ENCODE measurements at regions not wholly inside any gene's neighbourhood (a gene's known extent, or its start where the extent isn't known, plus 50 kb on each side); places are given as distances from the start of the nearest gene placed in this dataset.

- TF ChIP-seq ZNF629 (CRISPR knock-in tag; conservative IDR thresholded peaks at IDR 0.05) (no peak), NR2F1 (CRISPR knock-in tag; IDR thresholded peaks at IDR 0.05) (no peak), POLR2A (IDR thresholded peaks at IDR 0.05; ENCODE audit: insufficient read depth in 1 of 2, low read depth in 2 of 2, low read length in 2 of 2) (no peak), CAMTA2 (CRISPR knock-in tag; IDR thresholded peaks at IDR 0.05; ENCODE audit: borderline replicate concordance) (no peak), ELF1 (CRISPR knock-in tag; IDR thresholded peaks at IDR 0.05) (no peak), CEBPB (IDR thresholded peaks at IDR 0.05; ENCODE audit: borderline replicate concordance, low read depth, low read length) (no peak), YEATS2 (CRISPR knock-in tag; IDR thresholded peaks at IDR 0.05; ENCODE audit: borderline replicate concordance) (no peak), RAD51 (IDR thresholded peaks at IDR 0.05; ENCODE audit: borderline replicate concordance) (no peak), CBFB (CRISPR knock-in tag; IDR thresholded peaks at IDR 0.05) (no peak), FOXJ3 (CRISPR knock-in tag; IDR thresholded peaks at IDR 0.05; ENCODE audit: borderline replicate concordance) (no peak), ZNF670 (CRISPR knock-in tag; IDR thresholded peaks at IDR 0.05; ENCODE audit: borderline replicate concordance) (no peak)
- TF ChIP-seq, protein P1, sequence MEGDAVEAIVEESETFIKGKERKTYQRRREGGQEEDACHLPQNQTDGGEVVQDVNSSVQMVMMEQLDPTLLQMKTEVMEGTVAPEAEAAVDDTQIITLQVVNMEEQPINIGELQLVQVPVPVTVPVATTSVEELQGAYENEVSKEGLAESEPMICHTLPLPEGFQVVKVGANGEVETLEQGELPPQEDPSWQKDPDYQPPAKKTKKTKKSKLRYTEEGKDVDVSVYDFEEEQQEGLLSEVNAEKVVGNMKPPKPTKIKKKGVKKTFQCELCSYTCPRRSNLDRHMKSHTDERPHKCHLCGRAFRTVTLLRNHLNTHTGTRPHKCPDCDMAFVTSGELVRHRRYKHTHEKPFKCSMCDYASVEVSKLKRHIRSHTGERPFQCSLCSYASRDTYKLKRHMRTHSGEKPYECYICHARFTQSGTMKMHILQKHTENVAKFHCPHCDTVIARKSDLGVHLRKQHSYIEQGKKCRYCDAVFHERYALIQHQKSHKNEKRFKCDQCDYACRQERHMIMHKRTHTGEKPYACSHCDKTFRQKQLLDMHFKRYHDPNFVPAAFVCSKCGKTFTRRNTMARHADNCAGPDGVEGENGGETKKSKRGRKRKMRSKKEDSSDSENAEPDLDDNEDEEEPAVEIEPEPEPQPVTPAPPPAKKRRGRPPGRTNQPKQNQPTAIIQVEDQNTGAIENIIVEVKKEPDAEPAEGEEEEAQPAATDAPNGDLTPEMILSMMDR (CRISPR knock-in tag; IDR thresholded peaks at IDR 0.05), result no peak
- TF ChIP-seq, protein P2, sequence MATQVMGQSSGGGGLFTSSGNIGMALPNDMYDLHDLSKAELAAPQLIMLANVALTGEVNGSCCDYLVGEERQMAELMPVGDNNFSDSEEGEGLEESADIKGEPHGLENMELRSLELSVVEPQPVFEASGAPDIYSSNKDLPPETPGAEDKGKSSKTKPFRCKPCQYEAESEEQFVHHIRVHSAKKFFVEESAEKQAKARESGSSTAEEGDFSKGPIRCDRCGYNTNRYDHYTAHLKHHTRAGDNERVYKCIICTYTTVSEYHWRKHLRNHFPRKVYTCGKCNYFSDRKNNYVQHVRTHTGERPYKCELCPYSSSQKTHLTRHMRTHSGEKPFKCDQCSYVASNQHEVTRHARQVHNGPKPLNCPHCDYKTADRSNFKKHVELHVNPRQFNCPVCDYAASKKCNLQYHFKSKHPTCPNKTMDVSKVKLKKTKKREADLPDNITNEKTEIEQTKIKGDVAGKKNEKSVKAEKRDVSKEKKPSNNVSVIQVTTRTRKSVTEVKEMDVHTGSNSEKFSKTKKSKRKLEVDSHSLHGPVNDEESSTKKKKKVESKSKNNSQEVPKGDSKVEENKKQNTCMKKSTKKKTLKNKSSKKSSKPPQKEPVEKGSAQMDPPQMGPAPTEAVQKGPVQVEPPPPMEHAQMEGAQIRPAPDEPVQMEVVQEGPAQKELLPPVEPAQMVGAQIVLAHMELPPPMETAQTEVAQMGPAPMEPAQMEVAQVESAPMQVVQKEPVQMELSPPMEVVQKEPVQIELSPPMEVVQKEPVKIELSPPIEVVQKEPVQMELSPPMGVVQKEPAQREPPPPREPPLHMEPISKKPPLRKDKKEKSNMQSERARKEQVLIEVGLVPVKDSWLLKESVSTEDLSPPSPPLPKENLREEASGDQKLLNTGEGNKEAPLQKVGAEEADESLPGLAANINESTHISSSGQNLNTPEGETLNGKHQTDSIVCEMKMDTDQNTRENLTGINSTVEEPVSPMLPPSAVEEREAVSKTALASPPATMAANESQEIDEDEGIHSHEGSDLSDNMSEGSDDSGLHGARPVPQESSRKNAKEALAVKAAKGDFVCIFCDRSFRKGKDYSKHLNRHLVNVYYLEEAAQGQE (IDR thresholded peaks at IDR 0.05; ENCODE audit: borderline replicate concordance in 1 of 2, low read depth in 1 of 2, low read length in 2 of 2), result no peak
These were observed 222.9 kb upstream of the ERCC4 start for GRCh38 chr16:13697013-13697412.
